PC-9 (cell line): ENCODE measurements at regions not wholly inside any gene's neighbourhood (a gene's known extent, or its start where the extent isn't known, plus 50 kb on each side); places are given as distances from the start of the nearest gene placed in this dataset.

Source experiments
- BruUV-seq: library from RNA; stranded (reverse); fragments of 400-500 nt; replicated peaks from 2 replicates; lab custom pipeline; 2021; lab: Mats Ljungman, UMichigan
- CTCF ChIA-PET: fragments of 300-600 bp; sonication (Branson Sonifier 250); formaldehyde crosslinking; loops from one replicate; lab custom pipeline; 2022; ENCODE audit warnings: antibody characterized with exemption; lab: Charles Lee
- POLR2A ChIA-PET: fragments of 300-600 bp; sonication (Branson Sonifier 250); formaldehyde crosslinking; loops from one replicate; lab custom pipeline; 2022; ENCODE audit warnings: antibody characterized with exemption; ENCODE audit not compliant: unreplicated experiment; lab: Charles Lee
- DNase-seq, 2 experiments: peaks; one replicate each; pipeline versions ENCODE4 v3.0.0 to v3.0.0-alpha.2; 2015 to 2022; ENCODE audit warnings: mixed read lengths in 1 of 2
- H2AFZ ChIP-seq: fragments of 200-600 bp; sonication (generic); 2 replicates; pipeline ENCODE4 v1.8.1; 2017; ENCODE audit warnings: antibody characterized with exemption
- H3F3A ChIP-seq: fragments of 200-600 bp; sonication (generic); 2 replicates; pipeline ENCODE4 v1.8.1; 2017; ENCODE audit warnings: antibody characterized with exemption, mild to moderate bottlenecking, low read depth; ENCODE audit not compliant: insufficient read depth
- H3K27ac ChIP-seq: fragments of 200-600 bp; sonication (generic); 2 replicates; pipeline ENCODE4 v1.6.1; 2016; ENCODE audit warnings: mixed run types
- H3K27me3 ChIP-seq: fragments of 200-600 bp; sonication (generic); 2 replicates; pipeline ENCODE4 v1.6.1; 2016; ENCODE audit warnings: low read depth, mixed run types; ENCODE audit not compliant: insufficient read depth
- H3K36me3 ChIP-seq: fragments of 200-600 bp; sonication (generic); 2 replicates; pipeline ENCODE4 v1.6.1; 2016; ENCODE audit warnings: low read depth, mixed run types
- H3K4me1 ChIP-seq: fragments of 200-600 bp; sonication (generic); replicated peaks from 2 replicates; pipeline ENCODE4 v1.6.1; 2016; ENCODE audit warnings: mixed run types; ENCODE audit not compliant: insufficient read depth
- H3K4me2 ChIP-seq: fragments of 200-600 bp; sonication (generic); 2 replicates; pipeline ENCODE4 v1.6.1; 2017; ENCODE audit warnings: mixed run types
- H3K4me3 ChIP-seq: fragments of 200-600 bp; sonication (generic); 2 replicates; pipeline ENCODE4 v1.6.1; 2016; ENCODE audit warnings: mixed run types
- H3K79me2 ChIP-seq: fragments of 200-600 bp; sonication (generic); 2 replicates; pipeline ENCODE4 v1.6.1; 2017; ENCODE audit warnings: low read depth, mixed run types
- H3K9me2 ChIP-seq: fragments of 200-600 bp; sonication (generic); 2 replicates; pipeline ENCODE4 v1.8.1; 2017; ENCODE audit warnings: mild to moderate bottlenecking; ENCODE audit not compliant: insufficient read depth
- H3K9me3 ChIP-seq: fragments of 200-600 bp; sonication (generic); 2 replicates; pipeline ENCODE4 v1.8.1; 2016; ENCODE audit warnings: low read depth; ENCODE audit not compliant: insufficient read depth
- H4K20me1 ChIP-seq: fragments of 200-600 bp; sonication (generic); 2 replicates; pipeline ENCODE4 v1.8.1; 2017; ENCODE audit not compliant: insufficient read depth
- CTCF ChIP-seq: fragments of 200-600 bp; sonication (generic); conservative IDR thresholded peaks from 2 replicates; pipeline ENCODE4 v1.6.1; 2017; ENCODE audit warnings: mixed run types, antibody characterized with exemption, mild to moderate bottlenecking, moderate library complexity
- EZH2 ChIP-seq: fragments of 200-600 bp; sonication (generic); IDR thresholded peaks from 2 replicates; pipeline ENCODE4 v1.8.0; 2017; ENCODE audit warnings: antibody characterized with exemption, low read depth
- intact Hi-C: fragments of 100-400 bp; cut with micrococcal nuclease; formaldehyde crosslinking; loops from one replicate; pipeline ENCODE4 v1.10.0; 2022; ENCODE audit not compliant: unreplicated experiment

- no peaks in the 10 kb centered on the region; the same call in 1 of the 2 replicates for H3K9me3 ChIP-seq
- intact Hi-C loops: no loop called here
- TF ChIP-seq EZH2: no peak
- TF ChIP-seq CTCF: no peak
- DNase-seq: no peak
- H3K79me2 ChIP-seq: no peaks in the 10 kb centered on the region
- no peaks in the 10 kb centered on the region for H3K9me2 ChIP-seq
- H3K36me3 ChIP-seq: no peaks in the 10 kb centered on the region
- ChIA-PET CTCF (no interaction called here), POLR2A (no interaction called here)
- no peaks in the 10 kb centered on the region for H3F3A ChIP-seq
- no peak overlapping the region for H3K4me3 ChIP-seq
- no peak overlapping the region for H3K4me2 ChIP-seq
- no peak overlapping the region for H2AFZ ChIP-seq
- H3K4me1 ChIP-seq: no peaks in the 10 kb centered on the region
- no peaks in the 10 kb centered on the region; the same call in 1 of the 2 replicates for H4K20me1 ChIP-seq
- BruUV-seq: no TSS peak
- peaks cover 93% of the 10 kb centered on the region for H3K27me3 ChIP-seq
- H3K27ac ChIP-seq: no peak overlapping the region
Measured at GRCh38 chr5:1959725-1960581, 77.2 kb upstream of the IRX4 start.

GRCh38 chr5:1959231-1959630 is 76.5 kb upstream of the IRX4 start:
- BruUV-seq: no TSS peak
- H3K79me2 ChIP-seq: no peaks in the 10 kb centered on the region
- H3K36me3 ChIP-seq: no peaks in the 10 kb centered on the region
- H3K27me3 ChIP-seq: peaks cover 93% of the 10 kb centered on the region
- intact Hi-C loops: no loop called here
- H3K27ac ChIP-seq: no peak overlapping the region
- no peak for DNase-seq
- POLR2A ChIA-PET: no interaction called here
- CTCF ChIA-PET: no interaction called here
- no peaks in the 10 kb centered on the region; the same call in 1 of the 2 replicates for H4K20me1 ChIP-seq
- H3K4me1 ChIP-seq: no peaks in the 10 kb centered on the region
- no peaks in the 10 kb centered on the region for H3K9me2 ChIP-seq
- no peaks in the 10 kb centered on the region for H3F3A ChIP-seq
- TF ChIP-seq CTCF (no peak), EZH2 (no peak)
- H2AFZ ChIP-seq: no peak overlapping the region
- no peak overlapping the region for H3K4me3 ChIP-seq
- H3K9me3 ChIP-seq: no peaks in the 10 kb centered on the region; the same call in 1 of the 2 replicates
- H3K4me2 ChIP-seq: no peak overlapping the region

- ChIA-PET CTCF (no interaction called here), POLR2A (no interaction called here)
- Histone ChIP-seq H3K27ac (no peak overlapping the region), H3K27me3 (peaks cover 93% of the 10 kb centered on the region), H3K9me3 (no peaks in the 10 kb centered on the region; the same call in 1 of the 2 replicates), H3K36me3 (no peaks in the 10 kb centered on the region), H3F3A (no peaks in the 10 kb centered on the region), H3K4me3 (no peak overlapping the region), H3K4me2 (no peak overlapping the region), H3K79me2 (no peaks in the 10 kb centered on the region), H3K4me1 (no peaks in the 10 kb centered on the region), H2AFZ (no peak overlapping the region), H4K20me1 (no peaks in the 10 kb centered on the region; the same call in 1 of the 2 replicates), H3K9me2 (no peaks in the 10 kb centered on the region)
- DNase-seq: no peak
- no TSS peak for BruUV-seq
- intact Hi-C loops: no loop called here
- no peak for TF ChIP-seq CTCF
- no peak for TF ChIP-seq EZH2
Measured at GRCh38 chr5:1958211-1959010, 75.7 kb upstream of the IRX4 start.
